HG03066 (cell line): ENCODE measurements at regions not wholly inside any gene's neighbourhood (a gene's known extent, or its start where the extent isn't known, plus 50 kb on each side); places are given as distances from the start of the nearest gene placed in this dataset.

Experiments
- ATAC-seq: cut with Tn5 transposase; IDR thresholded peaks from one replicate; pipeline ENCODE4 v1.9.1; 2021; ENCODE audit warnings: low read depth; ENCODE audit not compliant: unreplicated experiment

- no peak for ATAC-seq
Observed at GRCh38 chr1:79376106-79376505, 369.6 kb upstream of the ADGRL4 start.

GRCh38 chr1:79375352-79375751 lies 368.8 kb upstream of the ADGRL4 start:
- ATAC-seq = no peak

- no peak for ATAC-seq
Observed at GRCh38 chr1:79374397-79374796, 367.9 kb upstream of the ADGRL4 start.

GRCh38 chr1:79373481-79374125 lies 367.1 kb upstream of the ADGRL4 start:
- ATAC-seq = no peak

- no peak for ATAC-seq
Observed at GRCh38 chr1:79371802-79372201, 365.3 kb upstream of the ADGRL4 start.

- ATAC-seq = no peak
Observed at GRCh38 chr1:79369091-79369490, 362.6 kb upstream of the ADGRL4 start.

- no peak for ATAC-seq
Observed at GRCh38 chr1:79364896-79365295, 358.4 kb upstream of the ADGRL4 start.

GRCh38 chr1:79363430-79363829 lies 356.9 kb upstream of the ADGRL4 start:
- ATAC-seq = no peak

- ATAC-seq = no peak
Observed at GRCh38 chr1:79362470-79362869, 355.9 kb upstream of the ADGRL4 start.

- ATAC-seq = no peak
Observed at GRCh38 chr1:79355090-79355489, 348.6 kb upstream of the ADGRL4 start.

GRCh38 chr1:79353224-79353623 lies 346.7 kb upstream of the ADGRL4 start:
- no peak for ATAC-seq

GRCh38 chr1:79326875-79327274 lies 320.3 kb upstream of the ADGRL4 start:
- no peak for ATAC-seq

- no peak for ATAC-seq
Observed at GRCh38 chr1:79325705-79326104, 319.2 kb upstream of the ADGRL4 start.

GRCh38 chr1:79325126-79325525 lies 318.6 kb upstream of the ADGRL4 start:
- no peak for ATAC-seq

GRCh38 chr1:79323239-79324025 lies 316.9 kb upstream of the ADGRL4 start:
- no peak for ATAC-seq

- ATAC-seq = no peak
Observed at GRCh38 chr1:79322511-79323027, 316.0 kb upstream of the ADGRL4 start.

- no peak for ATAC-seq
Observed at GRCh38 chr1:79312438-79312837, 305.9 kb upstream of the ADGRL4 start.

- no peak for ATAC-seq
Observed at GRCh38 chr1:79310609-79311008, 304.1 kb upstream of the ADGRL4 start.

- no peak for ATAC-seq
Observed at GRCh38 chr1:79304131-79304530, 297.6 kb upstream of the ADGRL4 start.

GRCh38 chr1:79303040-79303439 lies 296.5 kb upstream of the ADGRL4 start:
- no peak for ATAC-seq

GRCh38 chr1:79302380-79302930 lies 295.9 kb upstream of the ADGRL4 start:
- ATAC-seq = no peak

- ATAC-seq = no peak
Observed at GRCh38 chr1:79295967-79296366, 289.4 kb upstream of the ADGRL4 start.
